ENCODE measurements at regions not wholly inside any gene's neighbourhood (a gene's known extent, or its start where the extent isn't known, plus 50 kb on each side); places are given as distances from the start of the nearest gene placed in this dataset.

DNA sequence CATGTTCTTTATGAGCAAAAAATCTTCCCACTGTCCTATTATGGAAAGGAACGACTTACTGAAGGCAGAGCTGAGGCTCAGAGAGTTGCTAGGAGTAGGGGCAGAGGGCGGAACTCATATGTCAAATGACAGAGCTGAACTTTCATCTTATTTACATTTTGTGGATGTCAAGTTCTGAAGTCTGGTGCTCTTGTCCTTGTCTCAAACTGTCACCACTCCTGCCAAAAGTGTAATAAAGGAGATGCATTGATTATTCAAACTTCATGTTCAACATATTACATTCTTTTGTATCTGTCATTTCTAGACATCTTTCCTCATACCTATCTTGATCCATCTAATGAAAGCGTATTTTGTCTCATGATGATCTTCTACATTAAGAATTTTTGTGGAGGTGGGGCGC, 57.1 kb upstream of the C11orf87 start:
- no peaks in the 10 kb centered on the region for H3K36me3 ChIP-seq
- 63 to 71% methylated on average over 2 to 4 of the region's 4 CpGs for WGBS, 2 donors (ENCODE audit: low coverage in 1 of 2)
- in situ Hi-C loops (cut with MboI; ENCODE audit: low pct_ligation_motif_present in 1 of 4, low pct_unique_long_range_greater_than_20kb in 1 of 4, low sequenced_read_pairs in 3 of 4) (no loop called here), intact Hi-C loops (cut with DNase I; ENCODE audit: low total_unique reads) (no loop called here)
- no peaks in the 10 kb centered on the region for H3K4me1 ChIP-seq
- H3K27me3 ChIP-seq: no peaks in the 10 kb centered on the region
- no peak for DNase-seq
- H3K27ac ChIP-seq: no peak overlapping the region
- peaks cover 0 to 6% of the 10 kb centered on the region in 2 donors for H3K9me3 ChIP-seq
- H3K4me3 ChIP-seq: no peak overlapping the region
- TF ChIP-seq EP300 (IDR thresholded peaks at IDR 0.05; ENCODE audit: low read depth): no peak
- TF ChIP-seq, protein P1, sequence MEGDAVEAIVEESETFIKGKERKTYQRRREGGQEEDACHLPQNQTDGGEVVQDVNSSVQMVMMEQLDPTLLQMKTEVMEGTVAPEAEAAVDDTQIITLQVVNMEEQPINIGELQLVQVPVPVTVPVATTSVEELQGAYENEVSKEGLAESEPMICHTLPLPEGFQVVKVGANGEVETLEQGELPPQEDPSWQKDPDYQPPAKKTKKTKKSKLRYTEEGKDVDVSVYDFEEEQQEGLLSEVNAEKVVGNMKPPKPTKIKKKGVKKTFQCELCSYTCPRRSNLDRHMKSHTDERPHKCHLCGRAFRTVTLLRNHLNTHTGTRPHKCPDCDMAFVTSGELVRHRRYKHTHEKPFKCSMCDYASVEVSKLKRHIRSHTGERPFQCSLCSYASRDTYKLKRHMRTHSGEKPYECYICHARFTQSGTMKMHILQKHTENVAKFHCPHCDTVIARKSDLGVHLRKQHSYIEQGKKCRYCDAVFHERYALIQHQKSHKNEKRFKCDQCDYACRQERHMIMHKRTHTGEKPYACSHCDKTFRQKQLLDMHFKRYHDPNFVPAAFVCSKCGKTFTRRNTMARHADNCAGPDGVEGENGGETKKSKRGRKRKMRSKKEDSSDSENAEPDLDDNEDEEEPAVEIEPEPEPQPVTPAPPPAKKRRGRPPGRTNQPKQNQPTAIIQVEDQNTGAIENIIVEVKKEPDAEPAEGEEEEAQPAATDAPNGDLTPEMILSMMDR (IDR thresholded peaks at IDR 0.05): no peak
- no peak for TF ChIP-seq POLR2AphosphoS5 (IDR thresholded peaks at IDR 0.05)
- TF ChIP-seq POLR2A (IDR thresholded peaks at IDR 0.05): no peak

- TF ChIP-seq POLR2A (IDR thresholded peaks at IDR 0.05) (no peak), EP300 (IDR thresholded peaks at IDR 0.05; ENCODE audit: low read depth) (no peak), POLR2AphosphoS5 (IDR thresholded peaks at IDR 0.05) (no peak)
- WGBS, 2 donors (ENCODE audit: low coverage in 1 of 2): 41 to 61% methylated on average over 2 of the region's 2 CpGs
- H3K4me3 ChIP-seq: no peak overlapping the region
- H3K36me3 ChIP-seq: no peaks in the 10 kb centered on the region
- intact Hi-C loops (cut with DNase I; ENCODE audit: low total_unique reads) (no loop called here), in situ Hi-C loops (cut with MboI; ENCODE audit: low pct_ligation_motif_present in 1 of 4, low pct_unique_long_range_greater_than_20kb in 1 of 4, low sequenced_read_pairs in 3 of 4) (no loop called here)
- no peaks in the 10 kb centered on the region for H3K27me3 ChIP-seq
- peaks cover 0 to 10% of the 10 kb centered on the region in 2 donors for H3K9me3 ChIP-seq
- no peak overlapping the region for H3K27ac ChIP-seq
- H3K4me1 ChIP-seq: no peaks in the 10 kb centered on the region
- no peak for DNase-seq
Observed at GRCh38 chr11:109371444-109372176, 50.4 kb upstream of the C11orf87 start.

Small RNAs in the stretch of these regions (small RNA-seq; reads per million reads assigned to genes)
- gene RF00157: 0 reads per million in 4 donors
- gene RNA5SP349: 0 reads per million in 4 donors
- gene RNU6-654P: 0 reads per million in 4 donors

All from transverse colon (tissue), 4 donors.